HEK293 (cell line): ENCODE measurements at regions not wholly inside any gene's neighbourhood (a gene's known extent, or its start where the extent isn't known, plus 50 kb on each side); places are given as distances from the start of the nearest gene placed in this dataset.

ENCODE experiments used
- SCRT2 ChIP-seq: fragments of 450-650 bp; formaldehyde crosslinking; IDR thresholded peaks from 2 replicates; pipeline ENCODE4 v1.5.1; 2016; ENCODE audit warnings: missing biosample characterization, missing genetic modification characterization
- ZNF529 ChIP-seq: fragments of 450-650 bp; formaldehyde crosslinking; IDR thresholded peaks from 2 replicates; pipeline ENCODE4 v1.5.1; 2017; ENCODE audit warnings: missing genetic modification characterization, missing biosample characterization; ENCODE audit not compliant: insufficient replicate concordance
- ZNF571 ChIP-seq: fragments of 450-650 bp; formaldehyde crosslinking; IDR thresholded peaks from 2 replicates; pipeline ENCODE4 v1.5.0; 2017; ENCODE audit warnings: missing biosample characterization, missing genetic modification characterization
- TF ChIP-seq, protein P1 (sequence below): fragments of 450-650 bp; formaldehyde crosslinking; IDR thresholded peaks from 2 replicates; pipeline ENCODE4 v1.5.1; 2016; ENCODE audit warnings: missing biosample characterization, missing genetic modification characterization
- TF ChIP-seq, protein P2 (sequence below): fragments of 450-650 bp; formaldehyde crosslinking; IDR thresholded peaks from 2 replicates; pipeline ENCODE4 v1.5.1; 2016; ENCODE audit warnings: missing biosample characterization, missing genetic modification characterization, low read depth

DNA sequence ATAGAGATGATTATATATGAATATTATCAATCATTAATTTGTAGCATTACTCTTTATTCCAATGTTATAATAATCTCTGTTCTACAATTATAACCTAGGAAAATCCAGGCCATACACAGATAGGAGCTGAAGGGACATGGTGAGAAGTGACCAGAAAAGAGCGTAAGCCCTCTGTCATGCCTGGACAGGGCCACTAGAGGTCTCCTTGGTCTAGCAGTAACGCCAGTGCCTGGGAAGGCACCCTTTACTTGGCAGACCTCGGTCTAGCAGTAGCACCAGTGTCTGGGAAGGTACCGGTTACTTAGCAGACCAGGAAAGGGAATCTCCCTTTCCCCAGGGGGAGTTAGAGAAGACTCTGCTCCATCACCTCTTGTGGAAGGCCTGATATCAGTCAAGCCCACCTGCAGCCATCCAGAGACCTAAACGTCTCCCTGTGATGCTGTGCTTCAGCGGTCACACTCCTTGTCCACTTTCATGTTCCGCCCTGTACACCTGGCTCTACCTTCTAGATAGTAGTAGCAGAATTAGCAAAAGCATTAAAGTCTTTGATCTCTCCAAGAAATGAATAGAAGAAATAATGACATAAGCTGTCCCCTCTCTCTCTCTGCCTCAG, 447.5 kb upstream of the FSIP2 start:
- TF ChIP-seq SCRT2 (tag by site-specific recombination) (no peak), ZNF529 (no peak), ZNF571 (tag by site-specific recombination) (no peak)
- TF ChIP-seq, protein P1, sequence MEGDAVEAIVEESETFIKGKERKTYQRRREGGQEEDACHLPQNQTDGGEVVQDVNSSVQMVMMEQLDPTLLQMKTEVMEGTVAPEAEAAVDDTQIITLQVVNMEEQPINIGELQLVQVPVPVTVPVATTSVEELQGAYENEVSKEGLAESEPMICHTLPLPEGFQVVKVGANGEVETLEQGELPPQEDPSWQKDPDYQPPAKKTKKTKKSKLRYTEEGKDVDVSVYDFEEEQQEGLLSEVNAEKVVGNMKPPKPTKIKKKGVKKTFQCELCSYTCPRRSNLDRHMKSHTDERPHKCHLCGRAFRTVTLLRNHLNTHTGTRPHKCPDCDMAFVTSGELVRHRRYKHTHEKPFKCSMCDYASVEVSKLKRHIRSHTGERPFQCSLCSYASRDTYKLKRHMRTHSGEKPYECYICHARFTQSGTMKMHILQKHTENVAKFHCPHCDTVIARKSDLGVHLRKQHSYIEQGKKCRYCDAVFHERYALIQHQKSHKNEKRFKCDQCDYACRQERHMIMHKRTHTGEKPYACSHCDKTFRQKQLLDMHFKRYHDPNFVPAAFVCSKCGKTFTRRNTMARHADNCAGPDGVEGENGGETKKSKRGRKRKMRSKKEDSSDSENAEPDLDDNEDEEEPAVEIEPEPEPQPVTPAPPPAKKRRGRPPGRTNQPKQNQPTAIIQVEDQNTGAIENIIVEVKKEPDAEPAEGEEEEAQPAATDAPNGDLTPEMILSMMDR (tag by site-specific recombination) = 0 out of 2 replicates have a peak, but pooled peaks have one; percentile 28
- TF ChIP-seq, protein P2, sequence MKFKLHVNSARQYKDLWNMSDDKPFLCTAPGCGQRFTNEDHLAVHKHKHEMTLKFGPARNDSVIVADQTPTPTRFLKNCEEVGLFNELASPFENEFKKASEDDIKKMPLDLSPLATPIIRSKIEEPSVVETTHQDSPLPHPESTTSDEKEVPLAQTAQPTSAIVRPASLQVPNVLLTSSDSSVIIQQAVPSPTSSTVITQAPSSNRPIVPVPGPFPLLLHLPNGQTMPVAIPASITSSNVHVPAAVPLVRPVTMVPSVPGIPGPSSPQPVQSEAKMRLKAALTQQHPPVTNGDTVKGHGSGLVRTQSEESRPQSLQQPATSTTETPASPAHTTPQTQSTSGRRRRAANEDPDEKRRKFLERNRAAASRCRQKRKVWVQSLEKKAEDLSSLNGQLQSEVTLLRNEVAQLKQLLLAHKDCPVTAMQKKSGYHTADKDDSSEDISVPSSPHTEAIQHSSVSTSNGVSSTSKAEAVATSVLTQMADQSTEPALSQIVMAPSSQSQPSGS (tag by site-specific recombination) = no peak
